ENCODE measurements at regions not wholly inside any gene's neighbourhood (a gene's known extent, or its start where the extent isn't known, plus 50 kb on each side); places are given as distances from the start of the nearest gene placed in this dataset.

GRCh38 chr11:29943347-29943746, 73.5 kb downstream of the KCNA4 start:
- TF ChIP-seq CTCF (IDR thresholded peaks at IDR 0.05) (no peak), POLR2A (IDR thresholded peaks at IDR 0.05) (no peak)

Measured in breast epithelium (tissue), 3 donors.